K562 (cell line): ENCODE measurements at regions not wholly inside any gene's neighbourhood (a gene's known extent, or its start where the extent isn't known, plus 50 kb on each side); places are given as distances from the start of the nearest gene placed in this dataset.

ENCODE experiments used
- ATAC-seq: fragments of 200-7000 bp; cut with Tn5 transposase; 3 replicates; pipeline ENCODE4 v1.9.1; 2020; ENCODE audit warnings: moderate library complexity
- BruUV-seq: library from RNA; stranded (reverse); fragments of 400-500 nt; replicated peaks from 2 replicates; lab custom pipeline; 2021; lab: Mats Ljungman, UMichigan
- CTCF ChIA-PET: fragments of 300-600 bp; formaldehyde crosslinking; extraction: SDS; loops from one replicate; lab custom pipeline; 2021; ENCODE audit warnings: low intra/inter-chr PET ratio; lab: Yijun Ruan, JAX
- POLR2A ChIA-PET: fragments of 300-600, 350-650 bp; sonication (Branson Sonifier 250); formaldehyde crosslinking; extraction: SDS; loops from one replicate; lab custom pipeline; 2021; ENCODE audit warnings: antibody characterized with exemption, inconsistent platforms; lab: Yijun Ruan, JAX
- DNase-seq, 4 experiments: peaks; one replicate each; pipeline versions ENCODE4 v3.0.0 to v3.0.0-alpha.2; 2011 to 2018; ENCODE audit warnings: low spot score in 3 of 4, mixed read lengths in 3 of 4; ENCODE audit errors: extremely low read depth in 1 of 4
- FAIRE-seq: peaks from 2 replicates; lab custom pipeline; 2011; peaks lifted over from hg19 to GRCh38; lab: Jason Lieb, UNC
- H2AFZ ChIP-seq: 2 replicates; pipeline ENCODE4 v1.6.0; 2011; ENCODE audit warnings: low read depth, low read length, control low read depth, inconsistent platforms
- H3K27ac ChIP-seq: fragments of 200-600 bp; 3 replicates; pipeline ENCODE4 v1.8.0; 2011; ENCODE audit warnings: low read depth, mild to moderate bottlenecking, control low read depth, inconsistent platforms, low read length, moderate library complexity, mixed read lengths; ENCODE audit errors: extremely low read depth
- H3K27me3 ChIP-seq, 2 experiments: fragments of 300-600 bp in 1 of 2; 2 replicates in 1 of 2; 3 replicates in 1 of 2; pipeline versions ENCODE4 v1.6.0 to v1.8.0; 2011; ENCODE audit warnings: inconsistent platforms in 2 of 2, low read length in 2 of 2, mild to moderate bottlenecking in 1 of 2, mixed read lengths in 1 of 2, moderate library complexity in 1 of 2; ENCODE audit not compliant: control insufficient read depth in 2 of 2, insufficient read depth in 2 of 2
- H3K36me3 ChIP-seq: fragments of 300-600 bp; 3 replicates; pipeline ENCODE4 v1.8.0; 2011; ENCODE audit warnings: mild to moderate bottlenecking, low read length, inconsistent platforms; ENCODE audit not compliant: control insufficient read depth, insufficient read depth
- H3K4me1 ChIP-seq, 2 experiments: fragments of 200-600 bp in 1 of 2; replicated peaks in 1 of 2; 2 replicates in 1 of 2; 3 replicates in 1 of 2; pipeline versions ENCODE4 v1.5.1 to v1.8.0; 2011; ENCODE audit warnings: inconsistent platforms in 2 of 2, low read length in 2 of 2, mild to moderate bottlenecking in 1 of 2, mixed read lengths in 1 of 2, moderate library complexity in 1 of 2; ENCODE audit not compliant: control insufficient read depth in 2 of 2, insufficient read depth in 2 of 2
- H3K4me2 ChIP-seq: 2 replicates; pipeline ENCODE4 v1.6.1; 2011; ENCODE audit warnings: low read length, control low read depth, inconsistent platforms, mixed read lengths; ENCODE audit not compliant: insufficient read depth
- H3K4me3 ChIP-seq: fragments of 200-600 bp; sonication (generic), shearing (Covaris generic); 2 replicates; pipeline ENCODE4 v1.5.1; 2016; ENCODE audit warnings: control low read depth, inconsistent platforms
- H3K79me2 ChIP-seq: fragments of 200-600 bp; 3 replicates; pipeline ENCODE4 v1.8.0; 2011; ENCODE audit warnings: low read length, inconsistent platforms; ENCODE audit not compliant: control insufficient read depth, insufficient read depth
- H3K9ac ChIP-seq, 2 experiments: 2 replicates each; pipeline versions ENCODE4 v1.6.0 to v1.6.1; 2011; ENCODE audit warnings: low read depth in 2 of 2, low read length in 2 of 2, control low read depth in 1 of 2, inconsistent platforms in 1 of 2, mild to moderate bottlenecking in 1 of 2, mixed read lengths in 1 of 2; ENCODE audit not compliant: insufficient read depth in 1 of 2
- H3K9me1 ChIP-seq: one replicate; pipeline ENCODE4 v1.6.0; 2011; ENCODE audit warnings: inconsistent platforms, mild to moderate bottlenecking, low read length, moderate library complexity; ENCODE audit not compliant: control insufficient read depth, insufficient read depth
- H3K9me3 ChIP-seq: replicated peaks from 2 replicates; pipeline ENCODE4 v1.5.1; 2011; ENCODE audit warnings: low read depth, low read length, inconsistent platforms; ENCODE audit not compliant: control insufficient read depth, insufficient read depth
- H4K20me1 ChIP-seq: replicated peaks from 2 replicates; pipeline ENCODE4 v1.6.1; 2011; ENCODE audit warnings: low read length, inconsistent platforms, mixed read lengths; ENCODE audit not compliant: control insufficient read depth, insufficient read depth
- BRD4 ChIP-seq: fragments of 200-600 bp; sonication (generic); IDR thresholded peaks from 2 replicates; pipeline ENCODE4 v1.6.1; 2017; ENCODE audit warnings: inconsistent platforms
- CBFA2T3 ChIP-seq: fragments of 450-650 bp; IDR thresholded peaks from 2 replicates; pipeline ENCODE4 v1.6.1; 2017
- CC2D1A ChIP-seq: fragments of 450-650 bp; IDR thresholded peaks from 2 replicates; pipeline ENCODE4 v1.6.1; 2017; ENCODE audit warnings: mild to moderate bottlenecking
- CHD4 ChIP-seq: fragments of 200-600 bp; sonication (generic); IDR thresholded peaks from 3 replicates; pipeline ENCODE4 v1.6.1; 2012; ENCODE audit warnings: low read depth, mild to moderate bottlenecking, mixed read lengths, low read length, inconsistent platforms; ENCODE audit not compliant: insufficient read depth, insufficient replicate concordance, poor library complexity, severe bottlenecking
- DMBX1 ChIP-seq: fragments of 250-450 bp; sonication (Bioruptor Pico); IDR thresholded peaks from 2 replicates; pipeline ENCODE4 v1.8.0; 2022; ENCODE audit warnings: inconsistent platforms, mild to moderate bottlenecking, moderate library complexity, borderline replicate concordance
- EP300 ChIP-seq: IDR thresholded peaks from 2 replicates; pipeline ENCODE4 v1.6.1; 2012; ENCODE audit warnings: low read length, improper control_type of control experiment
- ETS2 ChIP-seq: IDR thresholded peaks from 2 replicates; pipeline ENCODE4 v1.6.1; 2016; ENCODE audit warnings: borderline replicate concordance, missing genetic modification characterization, mild to moderate bottlenecking, moderate library complexity, missing compliant biosample characterization; ENCODE audit not compliant: poor library complexity, severe bottlenecking
- HDAC8 ChIP-seq: fragments of 450-650 bp; IDR thresholded peaks from 2 replicates; pipeline ENCODE4 v1.6.1; 2016; ENCODE audit warnings: mild to moderate bottlenecking, missing genetic modification characterization, moderate library complexity, missing compliant biosample characterization
- NEUROD1 ChIP-seq: fragments of 150-350 bp; IDR thresholded peaks from 2 replicates; pipeline ENCODE4 v1.6.1; 2014; ENCODE audit warnings: borderline replicate concordance, low read length, low read depth; ENCODE audit not compliant: partially characterized antibody
- RBBP5 ChIP-seq: fragments of 200-600 bp; sonication (generic); IDR thresholded peaks from 2 replicates; pipeline ENCODE4 v1.6.1; 2012; ENCODE audit warnings: borderline replicate concordance, mild to moderate bottlenecking, low read length, control low read depth, inconsistent platforms; ENCODE audit not compliant: insufficient read depth, poor library complexity, severe bottlenecking
- RCOR1 ChIP-seq, 2 experiments: IDR thresholded peaks; 2 replicates each; pipeline ENCODE4 v1.6.1; 2012; ENCODE audit warnings: low read depth in 2 of 2, low read length in 2 of 2, borderline replicate concordance in 1 of 2, improper control_type of control experiment in 1 of 2
- SMARCC2 ChIP-seq: fragments of 450-650 bp; IDR thresholded peaks from 2 replicates; pipeline ENCODE4 v1.6.1; 2017; ENCODE audit warnings: antibody characterized with exemption, moderate library complexity, mild to moderate bottlenecking, low read depth
- ZNF232 ChIP-seq: sonication (generic); formaldehyde crosslinking; IDR thresholded peaks from 2 replicates; pipeline ENCODE4 v1.8.0; 2022; ENCODE audit warnings: mild to moderate bottlenecking, missing genetic modification reagents
- ZNF551 ChIP-seq: fragments of 250-450 bp; sonication (Bioruptor Pico); IDR thresholded peaks from 2 replicates; pipeline ENCODE4 v1.5.0; 2021; ENCODE audit warnings: mild to moderate bottlenecking, moderate library complexity
- ZNF717 ChIP-seq: fragments of 250-450 bp; sonication (Bioruptor Pico); IDR thresholded peaks from 2 replicates; pipeline ENCODE4 v1.5.0; 2021
- WGBS: fragments of 100-300 bp; shearing (Covaris generic); methylation state at CpG from one replicate; pipeline ENCODE4 v1.1.6; 2016; ENCODE audit warnings: low coverage, mixed read lengths; ENCODE audit not compliant: insufficient coverage; ENCODE audit errors: missing lambda C conversion rate; 5-methylcytosine and 5-hydroxymethylcytosine counted together
- in situ Hi-C: fragments of 300-500 bp; cut with MboI; formaldehyde crosslinking; loops from 4 replicates; pipeline ENCODE4 v1.15.0; 2018; ENCODE audit warnings: inconsistent platforms, mixed read lengths
- intact Hi-C: fragments of 100-400 bp; cut with micrococcal nuclease; formaldehyde crosslinking; loops from 2 replicates; pipeline ENCODE4 v1.14.2; 2022
- TF ChIP-seq, protein P1 (sequence below), 3 experiments: IDR thresholded peaks in 2 of 3; conservative IDR thresholded peaks in 1 of 3; 2 replicates each; pipeline ENCODE4 v1.5.1; 2011 to 2012; ENCODE audit warnings: low read length in 3 of 3, mild to moderate bottlenecking in 3 of 3, control low read depth in 2 of 3, improper control_type of control experiment in 1 of 3, inconsistent platforms in 1 of 3, low read depth in 1 of 3, mixed read lengths in 1 of 3, moderate library complexity in 1 of 3; ENCODE audit not compliant: insufficient read depth in 2 of 3
- TF ChIP-seq, protein P2 (sequence below): fragments of 250-450 bp; sonication (Bioruptor Pico); IDR thresholded peaks from 2 replicates; pipeline ENCODE4 v1.5.0; 2022; ENCODE audit warnings: mild to moderate bottlenecking
- TF ChIP-seq, protein P3 (sequence below): IDR thresholded peaks from 3 replicates; pipeline ENCODE4 v1.6.1; 2011; ENCODE audit warnings: borderline replicate concordance, mild to moderate bottlenecking; ENCODE audit not compliant: insufficient read length, insufficient read depth

DNA sequence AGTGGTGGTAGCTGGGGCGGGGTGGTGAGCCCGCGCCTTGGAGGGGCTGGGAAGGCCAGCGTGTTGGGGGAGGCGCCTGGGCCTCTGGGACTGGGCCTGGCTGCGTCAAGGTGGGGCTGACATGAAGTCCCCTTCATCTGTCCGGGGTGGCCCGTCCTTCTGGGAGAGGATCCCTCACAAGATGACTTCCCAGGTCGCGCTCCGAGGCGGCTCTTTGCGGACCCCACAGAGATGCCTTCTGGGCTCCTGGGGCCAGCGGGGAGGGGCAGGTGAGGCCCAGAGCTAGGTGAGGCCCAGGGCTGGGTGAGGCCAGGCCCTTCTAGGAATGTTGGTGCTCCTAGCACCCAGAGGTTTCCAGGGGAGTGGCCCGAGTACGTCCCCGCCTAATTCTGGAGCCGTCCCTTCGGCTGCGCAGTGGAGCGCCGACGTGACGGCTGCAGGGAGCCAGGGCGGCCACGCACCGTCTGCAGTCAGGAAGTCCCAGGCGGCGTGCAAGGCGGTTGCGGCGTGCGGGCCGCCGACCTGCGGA is 58.2 kb upstream of the NUPR2 start:
- DNase-seq (no peak), ATAC-seq (peak; percentile 23; the same call in 2 of the 3 replicates)
- BruUV-seq: no TSS peak
- TF ChIP-seq EP300 (no peak), ETS2 (tag) (no peak), CBFA2T3 (no peak), NEUROD1 (no peak), ZNF717 (CRISPR knock-in tag) (no peak), CC2D1A (no peak), ZNF551 (no peak), HDAC8 (tag) (no peak), CHD4 (no peak), DMBX1 (no peak), RCOR1 (IDR thresholded peaks at IDR 0.05; ENCODE audit: borderline replicate concordance in 1 of 2, low read depth in 2 of 2, low read length in 2 of 2) (no peak), BRD4 (no peak), RBBP5 (no peak), SMARCC2 (no peak), ZNF232 (CRISPR knock-in tag) (no peak)
- TF ChIP-seq, protein P1, sequence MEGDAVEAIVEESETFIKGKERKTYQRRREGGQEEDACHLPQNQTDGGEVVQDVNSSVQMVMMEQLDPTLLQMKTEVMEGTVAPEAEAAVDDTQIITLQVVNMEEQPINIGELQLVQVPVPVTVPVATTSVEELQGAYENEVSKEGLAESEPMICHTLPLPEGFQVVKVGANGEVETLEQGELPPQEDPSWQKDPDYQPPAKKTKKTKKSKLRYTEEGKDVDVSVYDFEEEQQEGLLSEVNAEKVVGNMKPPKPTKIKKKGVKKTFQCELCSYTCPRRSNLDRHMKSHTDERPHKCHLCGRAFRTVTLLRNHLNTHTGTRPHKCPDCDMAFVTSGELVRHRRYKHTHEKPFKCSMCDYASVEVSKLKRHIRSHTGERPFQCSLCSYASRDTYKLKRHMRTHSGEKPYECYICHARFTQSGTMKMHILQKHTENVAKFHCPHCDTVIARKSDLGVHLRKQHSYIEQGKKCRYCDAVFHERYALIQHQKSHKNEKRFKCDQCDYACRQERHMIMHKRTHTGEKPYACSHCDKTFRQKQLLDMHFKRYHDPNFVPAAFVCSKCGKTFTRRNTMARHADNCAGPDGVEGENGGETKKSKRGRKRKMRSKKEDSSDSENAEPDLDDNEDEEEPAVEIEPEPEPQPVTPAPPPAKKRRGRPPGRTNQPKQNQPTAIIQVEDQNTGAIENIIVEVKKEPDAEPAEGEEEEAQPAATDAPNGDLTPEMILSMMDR (IDR thresholded peaks at IDR 0.05 in 2 of 3, conservative IDR thresholded peaks at IDR 0.05 in 1 of 3; ENCODE audit: insufficient read depth in 2 of 3, low read depth in 1 of 3, low read length in 3 of 3): no peak
- TF ChIP-seq, protein P2, sequence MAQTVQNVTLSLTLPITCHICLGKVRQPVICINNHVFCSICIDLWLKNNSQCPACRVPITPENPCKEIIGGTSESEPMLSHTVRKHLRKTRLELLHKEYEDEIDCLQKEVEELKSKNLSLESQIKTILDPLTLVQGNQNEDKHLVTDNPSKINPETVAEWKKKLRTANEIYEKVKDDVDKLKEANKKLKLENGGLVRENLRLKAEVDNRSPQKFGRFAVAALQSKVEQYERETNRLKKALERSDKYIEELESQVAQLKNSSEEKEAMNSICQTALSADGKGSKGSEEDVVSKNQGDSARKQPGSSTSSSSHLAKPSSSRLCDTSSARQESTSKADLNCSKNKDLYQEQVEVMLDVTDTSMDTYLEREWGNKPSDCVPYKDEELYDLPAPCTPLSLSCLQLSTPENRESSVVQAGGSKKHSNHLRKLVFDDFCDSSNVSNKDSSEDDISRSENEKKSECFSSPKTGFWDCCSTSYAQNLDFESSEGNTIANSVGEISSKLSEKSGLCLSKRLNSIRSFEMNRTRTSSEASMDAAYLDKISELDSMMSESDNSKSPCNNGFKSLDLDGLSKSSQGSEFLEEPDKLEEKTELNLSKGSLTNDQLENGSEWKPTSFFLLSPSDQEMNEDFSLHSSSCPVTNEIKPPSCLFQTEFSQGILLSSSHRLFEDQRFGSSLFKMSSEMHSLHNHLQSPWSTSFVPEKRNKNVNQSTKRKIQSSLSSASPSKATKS (CRISPR knock-in tag): no peak
- TF ChIP-seq, protein P3, sequence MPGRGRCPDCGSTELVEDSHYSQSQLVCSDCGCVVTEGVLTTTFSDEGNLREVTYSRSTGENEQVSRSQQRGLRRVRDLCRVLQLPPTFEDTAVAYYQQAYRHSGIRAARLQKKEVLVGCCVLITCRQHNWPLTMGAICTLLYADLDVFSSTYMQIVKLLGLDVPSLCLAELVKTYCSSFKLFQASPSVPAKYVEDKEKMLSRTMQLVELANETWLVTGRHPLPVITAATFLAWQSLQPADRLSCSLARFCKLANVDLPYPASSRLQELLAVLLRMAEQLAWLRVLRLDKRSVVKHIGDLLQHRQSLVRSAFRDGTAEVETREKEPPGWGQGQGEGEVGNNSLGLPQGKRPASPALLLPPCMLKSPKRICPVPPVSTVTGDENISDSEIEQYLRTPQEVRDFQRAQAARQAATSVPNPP: no peak
- TF ChIP-seq, all 486 proteins: peak for 0
- in situ Hi-C loops (no loop called here), intact Hi-C loops (no loop called here)
- Histone ChIP-seq H3K9me1 (no peaks in the 10 kb centered on the region), H3K4me1 (peaks cover 0 to 9% of the 10 kb centered on the region in 2 experiments; a peak in 1 of 5 replicates), H2AFZ (no peak overlapping the region), H3K27ac (no peak overlapping the region), H3K36me3 (no peaks in the 10 kb centered on the region), H3K4me3 (no peak overlapping the region), H3K9ac (no peak overlapping the region), H3K9me3 (no peaks in the 10 kb centered on the region), H3K27me3 (peaks cover 0 to 5% of the 10 kb centered on the region in 2 experiments; a peak in 1 of 5 replicates), H3K79me2 (no peaks in the 10 kb centered on the region), H3K4me2 (no peak overlapping the region), H4K20me1 (no peaks in the 10 kb centered on the region; the same call in 1 of the 2 replicates)
- ChIA-PET CTCF (no interaction called here), POLR2A (no interaction called here)
- FAIRE-seq: no peak
- 40% methylated on average over 10 of the region's 36 CpGs for WGBS
